GM10248 (cell line): ENCODE measurements at regions not wholly inside any gene's neighbourhood (a gene's known extent, or its start where the extent isn't known, plus 50 kb on each side); places are given as distances from the start of the nearest gene placed in this dataset.

Source experiments
- CTCF ChIA-PET: fragments of 300-600 bp; sonication (Branson Sonifier 250); formaldehyde crosslinking; extraction: SDS; loops from one replicate; lab custom pipeline; 2021; ENCODE audit warnings: antibody characterized with exemption; lab: Yijun Ruan, JAX
- POLR2A ChIA-PET: fragments of 350-650 bp; sonication (Branson Sonifier 250); formaldehyde crosslinking; extraction: SDS; loops from one replicate; lab custom pipeline; 2020; ENCODE audit warnings: antibody characterized with exemption; lab: Yijun Ruan, JAX
- DNase-seq: peaks from one replicate; pipeline ENCODE4 v3.0.0; 2012; ENCODE audit errors: extremely low spot score
- CTCF ChIP-seq: IDR thresholded peaks from 2 replicates; pipeline ENCODE4 v1.5.1; 2012; ENCODE audit warnings: mild to moderate bottlenecking, low read depth; ENCODE audit errors: extremely low read depth, missing control alignments, control extremely low read depth

DNA sequence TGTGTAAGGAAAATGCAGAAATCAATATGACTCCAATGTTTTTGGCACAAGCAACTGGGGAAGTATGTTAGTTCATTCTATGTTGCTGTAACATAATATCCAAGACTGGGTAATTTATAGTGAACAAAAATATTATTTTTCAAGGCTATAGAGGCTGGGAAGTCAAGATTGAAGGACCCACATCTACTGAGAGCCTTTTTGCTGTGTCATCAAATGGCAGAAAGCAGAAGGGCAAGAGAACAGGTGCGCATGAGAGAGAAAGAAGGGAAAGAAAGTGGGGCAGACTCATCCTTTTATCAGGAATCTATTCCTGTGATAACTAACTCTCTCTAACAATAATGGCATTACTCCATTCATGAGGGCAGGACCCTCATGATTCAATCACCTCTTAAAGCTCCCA, 237.2 kb downstream of the FAT4 start:
- ChIA-PET CTCF (no interaction called here), POLR2A (no interaction called here)
- TF ChIP-seq CTCF, result no peak

DNA sequence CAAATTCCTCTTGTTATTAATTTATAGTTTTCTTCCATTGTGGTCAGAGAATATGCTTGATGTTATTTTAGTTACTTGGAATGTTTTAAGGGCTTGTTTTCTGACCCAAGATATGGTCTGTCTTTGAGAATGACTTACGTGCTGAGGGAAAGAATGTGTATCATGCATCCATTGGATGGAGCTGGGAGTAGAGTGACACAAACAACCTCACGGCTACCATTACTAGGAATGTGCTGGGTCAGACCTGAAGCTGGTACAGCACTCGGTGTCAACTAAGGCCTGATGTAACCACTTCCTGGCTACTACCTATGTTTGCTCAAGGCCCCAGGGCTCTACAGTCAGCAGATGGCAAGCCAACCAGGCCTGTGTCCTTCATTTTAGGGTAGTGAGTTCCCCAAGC, 257.8 kb downstream of the FAT4 start:
- ChIA-PET POLR2A (no interaction called here), CTCF (interaction anchor here (1.2 kb wide), 1 partner anchor 10 kb away, joined by 3 read pairs; no protein-coding TSS in a partner anchor)
- no peak for DNase-seq
- TF ChIP-seq CTCF, result no peak

More for the DNA sequence above, 237.2 kb downstream of the FAT4 start:
- no peak for DNase-seq

DNA sequence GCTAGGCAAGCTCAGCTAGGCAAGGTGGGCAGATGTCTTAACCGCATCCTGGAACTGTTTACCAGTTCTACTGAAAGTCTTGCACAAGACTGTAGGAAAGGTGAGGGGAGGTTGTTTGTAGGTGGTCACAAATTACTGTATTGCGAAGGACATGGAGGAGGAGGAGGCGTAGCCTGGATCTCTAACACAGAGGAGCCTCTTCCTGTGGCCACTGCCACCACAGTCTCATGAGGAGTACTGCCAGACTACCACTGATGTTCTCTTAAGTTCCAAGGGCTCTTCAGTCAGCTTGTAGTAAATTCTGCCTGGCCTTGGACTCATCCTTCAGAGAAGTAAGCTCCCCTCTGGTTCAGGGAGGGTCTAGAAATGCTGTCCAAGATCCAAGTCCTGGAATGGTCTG, 258.6 kb downstream of the FAT4 start:
- no peak for DNase-seq
- no peak for TF ChIP-seq CTCF
- ChIA-PET CTCF (interaction anchor here (1.2 to 1.3 kb wide), 2 partner anchors 10 to 11 kb away, joined by 3 to 4 read pairs; no protein-coding TSS in a partner anchor), POLR2A (no interaction called here)

GRCh38 chr4:125573786-125574185, 259.0 kb downstream of the FAT4 start:
- DNase-seq, result no peak
- TF ChIP-seq CTCF, result no peak
- POLR2A ChIA-PET, result no interaction called here
- CTCF ChIA-PET, result interaction anchor here (1.2 to 1.3 kb wide), 2 partner anchors 10 to 11 kb away, joined by 3 to 4 read pairs; no protein-coding TSS in a partner anchor

DNA sequence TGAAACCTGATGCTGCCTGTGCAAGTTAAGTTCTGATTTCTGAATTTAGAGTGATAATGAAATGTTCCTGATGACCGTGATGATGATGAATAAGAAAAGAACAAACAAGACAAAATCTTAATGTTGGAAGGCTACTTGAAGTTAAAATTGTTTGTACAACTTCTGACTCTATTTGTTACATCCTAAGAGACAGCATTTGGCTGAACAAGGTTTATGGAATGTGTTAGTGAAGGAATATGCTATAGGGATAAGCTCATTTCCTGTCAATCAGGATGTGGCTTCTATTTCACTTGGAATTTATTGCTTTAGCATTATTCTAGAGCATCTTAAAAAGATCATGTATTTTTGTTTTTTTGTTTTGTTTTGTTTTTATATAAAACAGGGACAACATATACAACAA, 267.5 kb downstream of the FAT4 start:
- ChIA-PET POLR2A (no interaction called here), CTCF (no interaction called here)
- no peak for TF ChIP-seq CTCF
- no peak for DNase-seq

DNA sequence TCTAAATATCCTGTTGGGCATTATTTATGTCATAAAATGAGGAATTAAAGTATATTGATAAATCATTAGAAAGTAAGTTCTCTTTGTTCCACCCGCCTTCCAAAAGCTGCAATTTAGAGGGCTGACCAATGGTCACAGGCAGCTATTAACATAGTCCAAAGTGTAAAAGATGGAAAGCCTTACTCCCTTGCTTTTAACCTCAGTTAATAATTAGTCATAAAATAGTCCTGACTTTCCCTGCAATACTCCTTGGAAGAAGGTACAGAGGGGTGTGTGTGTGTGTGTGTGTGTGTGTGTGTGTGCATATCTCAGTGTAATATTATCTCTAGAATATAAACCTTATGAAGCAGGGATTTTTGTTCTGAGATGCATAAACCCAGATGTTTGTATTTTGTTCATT, 275.4 kb downstream of the FAT4 start:
- TF ChIP-seq CTCF, result no peak
- ChIA-PET CTCF (interaction anchor here (1.3 to 1.5 kb wide), 2 partner anchors 13 to 18 kb away, joined by 5 to 6 read pairs; no protein-coding TSS in a partner anchor), POLR2A (no interaction called here)
- DNase-seq, result no peak
